Hippocampal formation (tissue), 2 donors: ENCODE measurements at regions not wholly inside any gene's neighbourhood (a gene's known extent, or its start where the extent isn't known, plus 50 kb on each side); places are given as distances from the start of the nearest gene placed in this dataset.
"Not testable (repeated sequence)": the region's sequence is repeated elsewhere in the genome, so short reads cannot be mapped to it uniquely, and the experiment has no call there.

Source experiments
- DNase-seq, 2 donors: peaks; one replicate each; lab custom pipeline; 2025; lab: John Stamatoyannopoulos, UW

- DNase-seq = no peak
Observed at GRCh38 chr6:91911945-91912344, 1325.1 kb upstream of the MAP3K7 start.

DNA sequence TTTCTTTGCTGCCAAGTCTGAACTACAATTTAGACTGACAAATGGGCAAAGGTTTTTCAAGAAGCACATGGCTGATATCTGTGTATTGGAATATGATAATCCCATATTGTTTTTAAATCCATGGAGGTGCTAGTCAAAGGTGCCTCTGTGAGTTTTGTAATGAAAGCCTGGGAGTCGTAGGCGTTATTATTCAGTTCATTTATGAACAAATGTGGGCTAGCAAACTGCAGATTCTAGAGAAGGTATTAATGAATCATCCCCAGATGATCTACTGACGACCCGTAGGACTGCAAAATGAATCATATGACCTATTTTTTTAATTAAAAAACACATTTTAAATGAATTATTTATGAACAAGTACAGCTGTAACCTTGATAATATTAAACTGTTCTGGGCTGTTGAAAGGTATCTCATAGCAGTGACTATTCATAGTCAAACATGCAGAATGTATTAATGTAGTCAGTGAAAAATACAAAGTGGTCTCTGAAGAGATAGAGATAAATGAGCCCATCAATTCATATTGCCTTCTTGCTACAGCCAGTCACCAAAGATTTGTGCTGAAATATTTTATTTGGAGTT, 1317.8 kb upstream of the MAP3K7 start:
- DNase-seq = no peak

DNA sequence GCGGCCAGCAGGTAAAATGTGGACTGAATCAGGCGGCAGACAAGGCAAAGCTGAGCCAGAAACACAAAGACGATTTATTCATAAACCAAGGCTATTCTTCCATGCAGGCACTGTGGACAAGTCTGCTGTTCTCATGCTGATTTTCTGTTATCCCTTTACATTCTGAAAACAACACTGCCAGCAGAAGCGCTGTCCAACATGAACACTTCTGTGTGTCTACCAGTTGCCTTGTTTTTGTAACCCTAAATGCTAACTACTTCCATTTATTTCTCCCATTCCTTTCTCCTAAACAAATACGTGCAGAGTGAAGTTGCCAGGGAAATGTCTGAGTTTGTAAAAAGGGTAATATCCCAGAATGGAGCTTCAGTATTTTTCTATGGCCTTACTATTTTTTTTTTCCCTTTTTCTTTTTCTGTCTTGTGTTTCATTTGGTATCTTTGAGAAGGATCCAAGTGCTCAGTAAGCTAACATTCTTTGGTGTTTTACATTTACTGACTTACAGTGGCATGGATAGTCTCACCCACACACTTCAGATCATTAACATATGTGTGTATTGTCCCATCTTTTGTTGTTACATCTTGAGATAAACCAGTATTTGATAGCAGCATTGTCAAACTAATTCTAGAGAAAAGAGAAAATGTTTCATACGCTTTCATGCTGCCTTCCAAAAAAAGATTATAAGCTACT, 1308.9 kb upstream of the MAP3K7 start:
- no peak for DNase-seq

GRCh38 chr6:91886183-91886795, 1299.4 kb upstream of the MAP3K7 start:
- no peak for DNase-seq

DNA sequence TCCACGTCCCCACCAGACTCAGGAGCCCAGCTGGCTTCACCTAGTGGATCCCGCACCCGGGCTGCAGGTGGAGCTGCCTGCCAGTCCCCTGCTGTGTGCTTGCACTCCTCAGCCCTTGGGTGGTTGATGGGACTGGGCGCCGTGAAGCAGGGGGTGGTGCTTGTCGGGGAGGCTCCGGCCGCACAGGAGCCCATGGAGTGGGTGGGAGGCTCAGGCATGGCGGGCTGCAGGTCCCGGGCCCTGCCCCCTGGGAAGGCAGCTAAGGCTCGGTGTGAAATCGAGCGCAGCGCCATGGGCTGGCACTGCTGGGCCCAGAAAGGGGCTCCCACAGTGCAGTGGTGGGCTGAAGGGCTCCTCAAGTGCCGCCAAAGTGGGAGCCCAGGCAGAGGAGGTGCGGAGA, 1294.9 kb upstream of the MAP3K7 start:
- DNase-seq = not testable (repeated sequence)

DNA sequence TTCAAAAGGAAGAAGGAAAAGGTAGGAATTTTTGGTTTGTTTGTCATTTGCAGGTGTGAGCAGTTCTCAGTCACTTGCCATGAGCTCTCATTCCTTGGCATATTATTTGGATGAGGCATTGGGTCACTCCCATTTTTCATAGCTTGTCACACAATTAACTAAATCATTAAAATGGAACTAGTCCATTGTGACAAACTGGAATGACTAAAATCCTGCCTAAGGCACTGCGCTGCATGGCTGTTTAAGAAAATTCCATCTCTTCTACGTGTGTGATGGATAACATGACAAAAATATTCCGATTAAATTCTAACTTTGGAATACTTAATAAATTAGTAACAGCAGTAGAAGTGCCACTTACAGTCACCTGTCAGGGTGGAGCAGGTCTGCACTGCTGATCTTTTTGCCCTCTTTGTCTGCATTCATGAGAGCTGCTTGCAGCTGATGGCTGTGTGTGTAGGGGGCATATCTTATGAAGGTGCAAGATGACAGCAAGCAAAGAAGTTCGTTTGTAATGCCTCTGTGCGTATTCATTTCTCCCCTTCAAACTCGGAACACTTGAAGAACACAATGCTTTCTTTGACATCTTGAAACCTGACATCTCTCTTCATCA, 1292.6 kb upstream of the MAP3K7 start:
- no peak for DNase-seq

GRCh38 chr6:91877994-91878393, 1291.1 kb upstream of the MAP3K7 start:
- no peak for DNase-seq

GRCh38 chr6:91874971-91875370, 1288.1 kb upstream of the MAP3K7 start:
- no peak for DNase-seq

GRCh38 chr6:91868539-91869202, 1281.8 kb upstream of the MAP3K7 start:
- no peak for DNase-seq

DNA sequence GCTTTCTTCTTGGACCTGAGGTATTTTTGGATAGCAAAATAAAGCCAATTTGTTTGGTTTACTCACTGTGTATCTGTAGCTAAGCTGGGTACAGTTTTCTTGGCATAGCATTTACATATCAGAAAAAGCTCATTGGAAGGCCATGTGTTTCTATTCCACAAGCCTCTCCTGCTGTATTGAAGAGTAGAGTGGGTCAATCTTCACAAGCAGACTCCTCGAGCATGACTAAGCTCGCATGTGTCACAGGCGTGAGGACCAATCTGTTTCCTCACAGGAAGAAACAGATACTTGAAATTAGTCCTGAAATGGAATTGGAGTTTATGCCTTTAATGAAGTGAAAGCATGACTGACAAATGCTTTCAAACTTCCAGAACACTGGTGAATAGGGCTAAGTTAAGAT, 1279.0 kb upstream of the MAP3K7 start:
- no peak for DNase-seq

- DNase-seq = no peak
Observed at GRCh38 chr6:91864911-91865310, 1278.0 kb upstream of the MAP3K7 start.

DNA sequence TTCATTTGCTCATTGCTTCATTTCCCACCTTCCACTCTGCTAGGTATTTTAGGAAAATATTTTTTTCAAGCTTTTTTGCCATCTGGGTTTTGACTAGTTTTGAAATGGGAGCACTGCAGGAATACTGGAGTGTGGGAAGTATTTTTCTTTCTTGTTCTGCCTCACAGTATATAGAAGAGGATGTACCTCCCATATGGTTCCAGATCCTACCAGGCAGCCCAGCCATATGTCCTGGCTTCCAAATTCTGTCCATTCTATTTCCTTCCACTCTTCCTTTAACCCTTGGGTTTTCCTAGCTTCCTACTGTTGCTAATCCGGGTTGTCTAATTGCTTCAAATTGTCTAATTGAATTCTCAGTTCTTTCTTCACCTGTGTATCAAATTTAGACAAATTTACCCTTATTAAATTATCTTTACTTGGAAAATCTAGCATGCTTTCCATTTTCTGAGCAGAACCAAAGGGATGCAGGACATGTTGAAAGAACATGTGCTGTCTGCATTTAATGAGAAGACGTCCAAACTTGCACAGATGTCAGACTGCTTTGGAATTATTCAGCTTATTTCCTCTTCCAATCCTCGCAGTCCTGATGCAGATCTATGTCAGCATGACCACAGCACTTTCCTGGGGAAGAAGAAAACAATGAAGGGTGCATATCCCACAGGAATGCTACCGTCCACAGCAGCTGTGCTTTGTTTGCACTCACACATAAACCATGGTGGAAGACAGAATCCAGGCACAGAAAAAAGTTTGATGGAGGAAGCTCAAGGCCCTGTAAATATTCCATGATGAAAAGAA, 1273.9 kb upstream of the MAP3K7 start:
- DNase-seq = no peak

- DNase-seq = no peak
Observed at GRCh38 chr6:91852252-91852651, 1265.4 kb upstream of the MAP3K7 start.

DNA sequence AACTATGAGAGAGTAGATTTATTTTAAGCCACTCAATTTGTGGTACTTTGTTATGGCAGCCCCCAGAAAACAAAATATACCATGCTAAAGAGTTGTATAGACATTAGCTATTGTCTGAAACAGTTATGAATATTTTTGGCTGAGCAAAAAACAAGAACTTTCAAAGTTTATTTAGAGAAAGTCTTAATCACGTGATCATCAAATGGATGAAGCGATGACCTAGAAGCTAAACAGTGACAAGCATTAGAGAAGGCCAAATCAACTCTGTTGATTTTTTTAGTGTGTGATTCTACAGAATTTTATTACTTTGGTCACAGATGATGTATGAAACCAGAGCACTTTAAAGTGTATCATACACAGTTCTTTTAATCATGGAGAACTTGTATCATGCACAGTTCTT, 1247.9 kb upstream of the MAP3K7 start:
- no peak for DNase-seq

- DNase-seq = no peak
Observed at GRCh38 chr6:91827151-91827550, 1240.3 kb upstream of the MAP3K7 start.

GRCh38 chr6:91826128-91826527, 1239.3 kb upstream of the MAP3K7 start:
- no peak for DNase-seq

DNA sequence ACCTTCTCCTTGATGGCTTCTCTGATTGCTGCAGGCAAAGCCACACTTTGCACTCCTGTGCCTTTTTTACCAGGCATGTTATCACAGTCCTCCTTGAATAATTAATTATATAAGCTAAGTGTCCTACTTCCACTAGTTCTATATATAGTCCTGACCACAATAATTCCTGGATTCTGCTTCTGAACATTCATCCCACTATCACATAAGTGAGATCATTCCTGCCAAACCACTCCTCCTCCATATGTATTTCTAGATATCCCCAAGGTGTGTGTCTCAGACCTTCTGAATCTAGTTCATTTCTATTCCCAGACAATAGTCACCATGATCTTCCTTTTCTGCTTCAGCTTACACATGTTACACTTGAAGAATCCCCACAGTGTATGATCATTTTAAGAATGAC, 1237.5 kb upstream of the MAP3K7 start:
- DNase-seq = no peak

DNA sequence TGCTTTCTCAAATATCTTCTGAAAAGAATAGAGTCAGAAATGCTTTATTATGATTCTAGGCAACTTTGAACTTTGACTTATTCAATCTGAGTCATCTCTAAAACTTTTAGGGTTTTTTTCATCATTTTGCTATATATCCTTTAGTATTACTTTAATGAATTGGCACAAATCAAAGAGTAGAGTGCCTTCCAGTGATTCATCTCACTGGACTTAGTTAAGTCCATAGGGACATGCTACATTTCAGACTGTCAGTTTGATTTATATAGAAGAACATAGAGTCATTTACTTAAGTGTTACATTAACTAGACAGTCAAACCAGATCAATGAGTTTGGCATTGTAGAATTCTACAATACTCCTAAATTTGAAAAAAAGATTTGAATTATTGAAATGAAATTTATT, 1235.7 kb upstream of the MAP3K7 start:
- DNase-seq = no peak

DNA sequence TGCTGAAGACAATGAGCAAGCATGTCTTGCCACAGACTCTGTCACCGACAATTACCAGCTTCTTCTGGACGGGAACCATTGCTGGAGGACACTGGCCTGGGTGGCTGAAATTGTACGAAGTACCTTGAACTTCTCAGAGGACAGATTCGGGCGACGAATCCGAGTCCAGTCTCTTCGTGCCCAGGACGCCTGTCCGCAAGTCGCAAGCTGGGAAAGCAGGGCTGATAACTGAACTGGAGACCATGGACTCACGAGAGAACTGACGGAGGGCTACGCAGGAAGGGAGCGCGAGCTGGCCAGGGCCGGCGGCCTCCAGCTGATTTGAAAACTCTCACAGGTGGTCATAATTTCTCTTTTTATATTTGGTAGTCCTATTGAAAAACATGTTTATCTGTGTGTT, 1229.5 kb upstream of the MAP3K7 start:
- no peak for DNase-seq

DNA sequence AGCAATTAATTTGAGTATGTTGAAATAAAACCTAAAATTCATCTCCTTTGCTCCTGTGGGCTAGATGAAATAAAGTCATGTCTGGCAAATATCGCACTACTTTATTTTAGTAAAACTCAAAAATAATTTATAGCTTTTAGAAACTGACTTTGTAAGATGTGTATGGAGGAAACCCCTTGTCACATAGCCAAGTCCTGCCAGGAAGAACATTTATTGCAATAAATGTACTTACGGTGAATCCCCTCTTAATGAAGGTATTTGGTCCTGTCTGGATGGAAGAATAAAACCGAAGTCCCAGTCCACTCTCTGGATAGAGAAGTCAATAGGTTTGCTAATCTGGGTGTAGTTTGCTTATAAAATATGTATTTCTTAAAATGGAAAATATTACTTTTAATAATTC, 1226.8 kb upstream of the MAP3K7 start:
- no peak for DNase-seq

DNA sequence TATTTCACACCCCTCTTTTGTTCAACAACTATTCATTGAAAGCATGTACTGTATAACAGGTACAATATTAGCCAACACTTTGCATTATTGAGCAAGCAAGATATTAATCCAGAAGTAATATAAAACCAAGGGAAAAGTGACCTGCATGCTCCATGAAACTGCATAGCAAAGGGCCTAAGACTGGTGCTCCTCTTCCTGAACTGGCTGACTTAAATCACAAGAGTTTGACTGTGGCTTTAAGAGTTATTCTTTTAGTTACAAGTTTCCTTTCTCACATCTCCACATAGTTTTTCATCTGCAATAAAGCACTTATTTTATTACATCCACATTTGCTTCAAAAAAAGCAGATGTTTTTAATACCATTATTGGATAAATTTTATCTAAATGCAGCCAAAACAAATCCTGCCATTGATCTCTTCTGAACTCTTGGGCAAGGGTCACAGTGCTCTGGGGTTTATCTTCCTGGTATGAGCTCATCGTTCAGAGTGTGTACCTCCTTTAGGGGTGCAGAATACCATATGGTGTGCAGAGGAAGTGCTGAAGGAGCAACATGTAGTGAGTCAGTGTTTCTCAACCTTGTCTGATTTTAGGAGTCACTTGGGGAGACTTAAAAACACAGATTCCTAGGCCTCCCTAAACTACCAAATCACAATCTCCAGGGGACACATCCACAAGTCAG, 1225.9 kb upstream of the MAP3K7 start:
- no peak for DNase-seq
